BE2C (cell line): ENCODE measurements at regions not wholly inside any gene's neighbourhood (a gene's known extent, or its start where the extent isn't known, plus 50 kb on each side); places are given as distances from the start of the nearest gene placed in this dataset.

Source experiments
- DNase-seq: peaks from one replicate; pipeline ENCODE4 v3.0.0-alpha.2; 2020
- H3K27me3 ChIP-seq: fragments of 250-450 bp; sonication (Bioruptor Pico); 2 replicates; pipeline ENCODE4 v1.5.1; 2020; ENCODE audit warnings: mild to moderate bottlenecking
- H3K36me3 ChIP-seq: fragments of 250-450 bp; sonication (Bioruptor Pico); 2 replicates; pipeline ENCODE4 v1.5.1; 2020; ENCODE audit warnings: mild to moderate bottlenecking
- H3K4me1 ChIP-seq: fragments of 250-450 bp; sonication (Bioruptor Pico); 2 replicates; pipeline ENCODE4 v1.5.1; 2020
- H3K4me3 ChIP-seq: 2 replicates; pipeline ENCODE4 v1.5.1; 2011; ENCODE audit warnings: low read depth, low read length
- H3K9me3 ChIP-seq: fragments of 250-450 bp; sonication (Bioruptor Pico); 2 replicates; pipeline ENCODE4 v1.5.1; 2020
- CTCF ChIP-seq: IDR thresholded peaks from 2 replicates; pipeline ENCODE4 v1.5.1; 2012; ENCODE audit warnings: mild to moderate bottlenecking, low read depth, low read length

- Histone ChIP-seq H3K4me1 (no peaks in the 10 kb centered on the region), H3K36me3 (no peaks in the 10 kb centered on the region), H3K27me3 (no peaks in the 10 kb centered on the region), H3K9me3 (no peaks in the 10 kb centered on the region), H3K4me3 (no peak overlapping the region)
- TF ChIP-seq CTCF: no peak
- no peak for DNase-seq
These were observed 205.2 kb upstream of the SATB1 start for GRCh38 chr3:18630295-18630694.

- no peak for DNase-seq
- H3K4me3 ChIP-seq: no peak overlapping the region
- H3K36me3 ChIP-seq: no peaks in the 10 kb centered on the region
- no peaks in the 10 kb centered on the region for H3K4me1 ChIP-seq
- no peak for TF ChIP-seq CTCF
- no peaks in the 10 kb centered on the region for H3K27me3 ChIP-seq
- H3K9me3 ChIP-seq: no peaks in the 10 kb centered on the region
These were observed 199.9 kb upstream of the SATB1 start for GRCh38 chr3:18625085-18625484.

- no peak for TF ChIP-seq CTCF
- Histone ChIP-seq H3K27me3 (no peaks in the 10 kb centered on the region), H3K4me1 (no peaks in the 10 kb centered on the region), H3K9me3 (no peaks in the 10 kb centered on the region), H3K4me3 (no peak overlapping the region), H3K36me3 (no peaks in the 10 kb centered on the region)
- no peak for DNase-seq
These were observed 198.1 kb upstream of the SATB1 start for GRCh38 chr3:18623220-18623619.

- Histone ChIP-seq H3K27me3 (no peaks in the 10 kb centered on the region), H3K4me3 (no peak overlapping the region), H3K36me3 (no peaks in the 10 kb centered on the region), H3K9me3 (no peaks in the 10 kb centered on the region), H3K4me1 (no peaks in the 10 kb centered on the region)
- no peak for DNase-seq
- no peak for TF ChIP-seq CTCF
These were observed 193.6 kb upstream of the SATB1 start for GRCh38 chr3:18618723-18619122.

GRCh38 chr3:18611991-18612390 lies 186.9 kb upstream of the SATB1 start:
- no peak for TF ChIP-seq CTCF
- Histone ChIP-seq H3K4me3 (no peak overlapping the region), H3K4me1 (no peaks in the 10 kb centered on the region), H3K36me3 (no peaks in the 10 kb centered on the region), H3K27me3 (no peaks in the 10 kb centered on the region), H3K9me3 (no peaks in the 10 kb centered on the region)
- no peak for DNase-seq

GRCh38 chr3:18609187-18609586 lies 184.0 kb upstream of the SATB1 start:
- no peaks in the 10 kb centered on the region for H3K27me3 ChIP-seq

More at GRCh38 chr3:18609187-18609586, 184.0 kb upstream of the SATB1 start:
- Histone ChIP-seq H3K4me3 (no peak overlapping the region), H3K36me3 (no peaks in the 10 kb centered on the region), H3K9me3 (no peaks in the 10 kb centered on the region), H3K4me1 (no peaks in the 10 kb centered on the region)
- TF ChIP-seq CTCF: no peak
- DNase-seq: no peak
